ENCODE measurements at regions not wholly inside any gene's neighbourhood (a gene's known extent, or its start where the extent isn't known, plus 50 kb on each side); places are given as distances from the start of the nearest gene placed in this dataset.
"Not testable (repeated sequence)": the region's sequence is repeated elsewhere in the genome, so short reads cannot be mapped to it uniquely, and the experiment has no call there.

DNA sequence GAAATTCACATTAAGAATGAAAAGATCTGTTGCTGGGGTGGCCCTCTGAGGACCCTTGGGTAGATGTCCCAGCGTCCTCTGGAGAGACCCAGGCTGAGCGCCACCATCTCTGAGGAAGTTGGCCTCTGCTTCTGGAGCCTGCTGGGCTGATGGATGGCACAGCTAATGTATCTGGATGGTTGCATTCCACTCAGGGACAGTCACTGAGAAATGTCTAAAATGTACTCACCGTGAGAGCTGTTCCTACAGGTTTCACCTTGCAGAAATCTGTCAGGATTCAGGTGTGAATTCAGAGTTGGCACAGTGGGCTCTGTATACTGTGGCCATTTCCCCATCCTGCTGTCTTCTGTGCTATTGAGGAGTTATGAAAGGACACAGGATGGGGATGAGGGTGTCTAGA, 247.2 kb downstream of the AACS start:
- DNase-seq: peak in 1 of 14 donors; percentile 27

DNA sequence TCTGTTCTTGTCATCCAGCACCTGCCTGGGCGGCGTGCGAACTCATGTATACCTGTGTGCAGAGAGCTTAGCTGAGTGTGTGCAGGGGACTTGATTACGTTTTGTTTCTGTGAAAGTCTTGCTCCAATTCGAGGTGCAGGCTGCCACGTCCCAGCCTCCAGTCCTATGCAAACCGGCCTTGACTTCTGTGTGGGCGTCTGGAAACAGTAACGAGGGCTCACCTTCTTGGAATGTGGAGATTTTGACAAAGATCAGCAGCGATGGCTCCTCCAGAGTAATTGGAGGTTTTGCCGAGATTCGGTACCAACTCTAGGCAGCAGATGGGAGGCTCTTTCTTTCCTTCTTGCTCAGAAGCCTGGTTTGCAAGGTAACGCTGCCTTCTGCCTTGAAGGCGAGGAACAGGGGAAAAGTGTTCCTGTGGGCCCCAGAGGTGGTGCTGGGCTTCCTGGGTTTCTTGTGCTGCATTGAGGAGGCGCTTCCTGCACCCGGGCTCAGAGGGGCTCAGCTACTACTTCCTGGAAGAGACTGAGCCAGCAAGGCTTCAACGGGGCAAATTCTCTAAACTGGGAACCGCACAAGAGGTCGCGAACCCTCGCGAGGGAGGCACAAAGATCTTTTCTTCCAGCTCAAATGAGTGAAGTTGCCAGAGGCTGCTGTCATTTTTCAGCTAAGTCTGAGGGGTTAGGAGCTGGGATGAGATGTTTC, 249.0 kb downstream of the AACS start:
- no peak for DNase-seq

DNA sequence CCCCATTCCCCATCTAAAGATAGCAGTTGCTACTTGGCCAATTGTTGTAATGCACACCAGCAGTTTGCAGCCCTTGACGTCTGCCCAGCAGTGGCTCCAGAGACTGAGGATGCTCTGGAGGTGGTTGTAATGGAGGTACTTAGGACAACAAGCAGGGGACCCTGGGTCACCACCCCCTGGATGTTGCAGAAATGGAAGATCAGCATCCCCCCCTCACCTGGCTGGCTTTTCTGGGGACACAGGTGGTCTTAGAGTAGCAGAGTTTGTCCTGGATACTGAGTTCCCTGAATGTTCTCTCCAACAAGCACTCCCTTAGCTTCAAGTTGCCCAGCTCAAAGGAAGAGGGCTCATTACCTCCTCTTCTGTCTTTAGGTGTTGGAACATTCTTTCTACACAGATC, 250.5 kb downstream of the AACS start:
- no peak for DNase-seq

DNA sequence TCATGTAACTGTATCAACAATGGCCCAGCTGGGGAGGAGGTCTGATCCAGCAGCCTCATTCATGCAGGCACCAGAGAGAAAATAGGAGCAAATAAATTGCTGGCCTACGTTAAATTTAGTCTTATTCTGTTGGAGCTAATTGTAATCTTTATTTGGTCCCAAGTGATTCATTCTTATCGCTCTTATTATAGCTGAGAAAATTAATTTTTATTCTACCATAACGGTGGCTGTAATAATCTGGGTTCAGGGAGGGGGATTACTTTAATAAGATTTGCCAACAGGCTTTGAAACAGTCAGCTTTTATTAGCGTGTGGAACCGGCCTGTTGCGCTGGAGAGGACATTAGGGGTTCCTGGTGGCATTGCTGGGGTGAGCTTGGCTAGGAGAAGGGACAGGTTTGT, 254.9 kb downstream of the AACS start:
- DNase-seq: no peak

DNA sequence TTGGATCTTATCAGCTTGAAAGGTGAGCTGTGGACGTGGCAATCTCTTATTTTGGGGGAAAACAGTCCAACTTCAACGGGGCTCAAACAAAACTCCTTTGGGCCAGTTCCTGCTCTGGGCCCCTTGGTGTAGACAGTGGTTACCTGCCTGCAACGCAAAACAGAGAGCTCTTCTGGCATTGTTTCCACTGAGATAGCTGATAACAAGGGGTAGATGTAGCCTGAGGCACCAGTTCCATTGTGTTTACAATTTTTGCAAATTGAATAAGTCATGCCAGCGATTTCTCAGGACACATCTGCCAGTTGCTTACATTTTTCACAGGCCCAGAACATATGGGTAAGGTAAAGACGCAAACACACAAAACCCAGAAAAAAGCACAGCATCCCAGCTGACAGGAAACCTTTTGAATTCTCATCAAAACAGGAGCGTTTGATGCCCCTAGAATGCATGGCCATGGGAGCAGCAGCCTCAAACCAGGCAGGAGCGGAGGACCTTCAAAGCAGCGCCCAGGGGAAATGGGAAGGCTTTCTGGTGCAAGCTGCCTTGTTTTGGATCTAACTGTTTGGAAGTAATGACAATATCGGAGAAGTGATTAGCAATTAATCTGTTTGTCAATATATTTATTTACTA, 259.7 kb downstream of the AACS start:
- no peak for DNase-seq

DNA sequence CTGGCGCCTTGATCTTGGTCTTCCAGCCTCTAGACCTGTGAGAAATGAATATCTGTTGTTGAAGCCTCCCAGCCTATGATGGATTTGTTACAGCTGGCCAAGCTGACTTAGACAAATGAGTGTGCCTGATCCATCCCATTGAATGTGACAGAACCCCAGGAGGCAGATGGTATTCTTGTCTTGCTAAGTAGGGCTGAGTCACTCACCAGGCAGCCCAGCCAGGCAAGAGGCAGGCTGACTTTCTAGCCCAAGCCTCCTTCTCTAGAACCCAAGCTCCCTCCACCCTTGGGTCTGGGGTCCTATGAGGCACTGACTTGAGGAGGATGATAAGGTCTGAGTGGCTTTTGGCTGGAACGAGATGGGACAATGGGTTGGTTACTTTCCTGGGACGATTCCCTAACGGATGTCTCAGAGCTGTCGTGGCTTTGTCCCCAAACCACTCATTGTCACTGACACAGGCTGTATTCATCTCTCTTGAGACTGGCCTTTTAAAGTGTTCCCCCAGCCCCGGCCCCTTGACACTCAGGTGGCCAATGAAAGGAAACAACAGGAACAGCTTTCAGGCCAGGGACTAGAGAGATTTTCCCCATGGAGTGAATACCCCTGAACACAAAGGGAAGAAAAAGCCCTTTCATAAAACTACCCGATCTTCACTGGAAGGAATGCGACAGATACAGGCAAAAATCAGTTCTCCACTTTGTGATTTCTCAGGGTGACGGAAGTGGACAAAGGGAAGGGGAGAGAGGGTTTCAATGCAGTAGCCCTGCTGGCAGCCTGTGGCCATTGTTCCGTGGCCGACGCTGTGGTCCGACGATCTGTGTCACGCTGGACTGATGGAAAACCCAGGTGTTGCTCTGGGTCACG, 264.2 kb downstream of the AACS start:
- peak in 1 of 14 donors; percentile 32 for DNase-seq

DNA sequence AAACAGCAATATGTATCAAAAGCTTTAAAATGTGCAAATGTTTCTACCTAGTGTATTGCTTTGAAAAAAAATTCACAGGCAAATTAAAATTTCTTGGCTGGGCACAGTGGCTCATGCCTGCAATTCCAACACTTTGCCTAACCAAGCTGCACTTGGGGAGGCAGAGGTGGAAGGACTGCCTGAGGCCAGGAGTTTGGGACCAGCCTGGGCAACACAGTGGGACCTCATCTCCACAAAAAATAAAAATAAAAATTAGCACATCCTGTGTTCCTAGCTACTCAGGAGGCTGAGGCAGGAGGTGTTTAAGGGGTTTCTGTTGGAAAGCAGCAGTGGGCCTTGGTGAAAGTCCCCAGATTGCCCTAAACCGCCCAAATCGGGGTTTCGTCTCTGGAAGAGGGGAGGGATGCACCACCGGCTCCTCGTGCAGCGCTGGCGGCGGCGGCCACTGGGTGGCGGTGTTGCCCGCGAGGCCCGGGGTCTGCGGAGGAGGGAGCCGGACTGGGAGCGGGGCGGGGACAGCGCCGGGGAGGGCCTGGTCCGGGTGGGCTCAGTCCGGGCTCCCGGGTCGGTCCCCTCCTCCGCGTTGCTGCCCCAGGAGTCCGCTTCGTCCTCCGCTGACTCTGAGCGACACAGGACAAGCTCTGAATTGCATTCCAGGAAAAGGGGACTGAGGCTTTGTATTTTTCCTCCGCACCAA, 265.6 kb downstream of the AACS start:
- peak in 12 of 14 donors; percentile 13 to 80 (median 48) for DNase-seq

DNA sequence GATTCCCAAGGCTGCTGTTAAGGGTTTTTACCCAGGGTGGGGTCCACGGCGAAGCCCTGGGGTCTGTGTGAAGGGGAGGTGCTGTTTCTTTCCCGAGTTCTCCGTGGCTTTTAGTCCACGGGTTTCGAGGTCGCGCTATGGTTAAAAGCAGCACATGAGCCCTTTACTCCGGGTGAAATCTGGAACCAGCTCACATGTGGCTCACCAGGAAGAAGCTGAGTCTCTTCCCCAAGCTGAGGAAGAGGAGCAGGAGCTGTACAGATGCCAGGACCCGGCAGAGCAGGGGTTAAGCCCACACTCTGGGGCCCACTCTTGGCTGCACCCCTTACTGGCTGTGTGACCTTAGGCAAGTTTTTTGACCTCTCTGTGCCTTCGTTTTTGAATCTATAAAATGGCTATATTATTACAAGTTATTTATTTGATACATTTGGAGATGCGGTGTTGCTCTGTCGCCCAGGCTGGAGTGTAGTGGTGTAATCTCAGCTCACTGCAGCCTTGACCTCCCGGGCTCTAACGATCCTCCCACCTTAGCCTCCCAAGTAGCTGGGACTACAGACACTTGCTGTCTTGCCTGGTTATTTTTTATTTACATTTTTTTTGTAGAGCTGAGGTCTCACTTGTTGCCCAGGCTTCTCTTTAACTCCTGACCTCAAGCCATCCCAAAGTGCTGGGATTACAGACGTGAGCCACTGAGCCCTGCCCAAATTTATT, 266.3 kb downstream of the AACS start:
- no peak for DNase-seq

DNA sequence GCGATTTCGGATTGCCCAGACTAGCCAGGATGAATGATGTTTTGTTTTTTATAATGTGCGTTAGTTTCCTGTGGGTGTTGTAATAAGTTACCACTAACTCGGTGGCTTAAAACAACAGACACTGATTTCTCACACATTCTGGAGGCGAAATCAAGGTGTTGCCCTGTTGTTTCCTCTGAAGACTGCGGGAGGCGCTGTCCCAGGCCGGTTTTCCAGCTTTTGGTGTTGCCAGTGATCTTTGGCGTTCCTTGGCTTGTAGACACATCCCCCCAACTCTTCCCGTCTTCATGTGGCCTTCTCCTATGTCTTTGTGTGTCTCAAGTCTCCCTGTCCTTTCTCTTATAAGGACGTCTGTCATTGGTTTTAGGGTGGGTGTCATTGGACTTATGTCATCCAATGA, 267.7 kb downstream of the AACS start:
- DNase-seq: no peak

DNA sequence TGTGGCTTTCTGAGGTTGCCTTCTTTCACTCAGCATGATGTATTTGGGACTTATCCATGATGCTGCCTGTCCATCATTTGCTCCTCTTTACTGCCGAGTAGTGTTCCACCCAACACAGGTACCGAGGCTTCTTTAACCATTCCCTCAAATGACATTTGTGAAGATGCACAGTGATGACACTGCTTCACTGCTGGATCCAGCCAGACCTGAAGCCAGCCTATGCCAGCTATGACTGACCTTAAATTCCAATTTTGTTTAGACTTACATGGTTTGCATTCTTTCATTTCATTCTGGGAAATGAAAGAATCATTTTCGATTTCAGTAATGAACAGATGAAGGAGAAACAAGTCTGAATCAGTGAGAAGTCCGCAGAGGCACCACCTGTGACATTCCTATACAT, 271.0 kb downstream of the AACS start:
- DNase-seq: no peak

DNA sequence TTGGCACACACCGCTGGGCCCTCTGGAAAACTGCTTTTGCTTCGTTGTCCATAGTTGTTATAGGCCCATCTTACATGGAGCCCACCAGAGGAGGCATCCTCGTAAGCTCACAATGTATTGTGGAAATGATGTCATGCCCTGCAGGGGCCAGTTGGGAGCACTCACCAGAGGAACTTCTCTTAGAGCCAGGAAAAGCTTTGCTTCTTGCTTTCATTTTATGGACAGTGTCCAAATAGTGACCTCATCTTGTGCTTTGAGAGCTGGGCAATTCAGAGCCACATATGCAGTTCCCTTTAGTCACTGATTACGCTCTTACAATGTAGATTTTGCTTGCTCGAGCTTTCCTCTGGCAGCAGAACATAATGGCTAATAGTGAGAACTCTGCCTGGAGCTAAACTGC, 275.6 kb downstream of the AACS start:
- DNase-seq: peak in 6 of 14 donors; percentile 2 to 36 (median 13)

DNA sequence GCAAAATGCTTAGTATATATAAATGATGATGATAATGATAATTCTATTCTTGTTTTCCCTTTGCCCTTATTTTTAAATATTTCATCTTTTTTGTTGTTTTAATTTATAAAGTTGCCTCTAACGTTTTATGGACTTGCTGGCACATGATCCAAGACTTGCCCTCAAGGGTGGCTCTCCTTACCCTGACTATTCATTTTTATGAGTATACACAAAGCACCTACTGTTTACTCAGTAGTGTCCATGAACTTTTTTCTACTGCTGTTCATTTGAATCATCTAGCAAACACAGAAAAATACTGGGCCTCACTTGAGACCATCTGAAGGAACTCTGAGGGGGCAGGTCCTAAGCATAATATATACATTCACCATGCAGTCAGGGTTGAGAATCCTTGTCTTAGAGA, 276.2 kb downstream of the AACS start:
- no peak for DNase-seq

DNA sequence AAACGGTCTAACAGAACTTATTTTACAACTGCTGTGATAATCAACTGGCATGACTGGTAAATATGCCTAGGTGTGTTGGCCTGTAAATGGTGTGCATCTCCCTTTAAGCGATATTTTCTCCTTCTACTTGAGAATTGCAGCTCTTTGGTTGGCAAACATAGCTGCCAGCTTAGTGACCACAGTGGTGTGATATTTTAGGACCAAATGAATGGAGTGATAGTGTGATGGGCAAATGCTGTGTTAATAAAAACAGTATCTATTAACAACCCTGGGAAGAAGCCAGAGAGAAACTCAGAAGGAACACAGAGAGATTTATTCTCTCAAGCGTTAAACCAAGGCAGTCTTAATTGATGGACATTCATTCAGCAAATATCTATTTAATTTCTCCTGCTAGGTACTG, 278.4 kb downstream of the AACS start:
- DNase-seq: no peak

DNA sequence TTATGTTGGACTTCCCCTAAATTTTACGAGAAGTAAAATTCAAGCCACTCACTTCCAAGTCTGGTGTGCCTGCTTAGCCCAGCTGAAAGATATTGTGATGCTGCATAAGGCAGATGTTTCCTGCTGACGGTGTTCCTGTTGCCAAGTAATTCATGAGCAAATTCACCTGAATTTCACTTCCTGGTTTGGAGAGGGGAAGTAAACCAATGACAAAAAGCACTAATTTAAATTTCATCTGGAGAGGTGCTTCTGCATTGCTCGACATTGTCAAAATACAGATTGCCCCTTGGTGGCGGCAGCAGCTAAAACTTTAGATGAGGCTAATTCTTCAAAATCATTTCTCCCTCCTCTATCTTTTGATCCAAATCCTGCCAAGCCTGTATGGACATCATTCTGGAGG, 281.1 kb downstream of the AACS start:
- peak in 1 of 14 donors; percentile 9 for DNase-seq

DNA sequence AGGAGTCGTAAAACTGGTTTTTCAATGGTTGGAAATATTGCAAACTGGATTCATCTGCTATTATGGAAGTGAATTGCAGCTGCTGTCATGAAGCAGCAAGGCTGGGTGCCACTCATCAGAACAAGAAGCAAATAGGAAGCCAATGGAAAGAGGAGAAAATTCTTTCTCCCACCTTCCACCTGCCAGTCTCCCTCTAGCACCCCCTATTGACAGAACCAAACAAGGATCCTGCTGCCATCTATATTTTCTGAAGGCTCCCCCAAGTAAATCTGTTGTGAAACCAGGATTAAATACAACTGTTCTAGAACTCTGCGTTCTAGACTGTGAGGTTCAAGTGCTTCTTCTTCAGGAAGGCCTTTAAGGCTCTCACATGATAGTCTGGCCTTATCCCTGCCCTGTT, 286.6 kb downstream of the AACS start:
- no peak for DNase-seq

DNA sequence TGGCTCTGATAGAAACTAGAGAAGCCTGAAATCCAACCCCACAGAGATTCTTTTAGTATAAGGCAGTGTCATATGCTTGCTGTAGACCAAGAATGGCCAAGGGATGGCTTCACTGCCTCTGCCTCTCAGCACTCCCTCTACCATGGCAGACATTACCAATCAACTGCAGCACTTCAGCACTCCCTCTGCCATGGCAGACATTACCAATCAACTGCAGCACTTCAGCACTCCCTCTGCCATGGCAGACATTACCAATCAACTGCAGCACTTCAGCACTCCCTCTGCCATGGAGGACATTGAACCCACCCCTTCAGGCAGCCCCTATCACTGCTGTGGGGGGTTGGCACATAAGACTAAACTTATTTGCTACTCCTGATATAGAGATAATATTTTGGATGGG, 287.8 kb downstream of the AACS start:
- DNase-seq: not testable (repeated sequence)

DNA sequence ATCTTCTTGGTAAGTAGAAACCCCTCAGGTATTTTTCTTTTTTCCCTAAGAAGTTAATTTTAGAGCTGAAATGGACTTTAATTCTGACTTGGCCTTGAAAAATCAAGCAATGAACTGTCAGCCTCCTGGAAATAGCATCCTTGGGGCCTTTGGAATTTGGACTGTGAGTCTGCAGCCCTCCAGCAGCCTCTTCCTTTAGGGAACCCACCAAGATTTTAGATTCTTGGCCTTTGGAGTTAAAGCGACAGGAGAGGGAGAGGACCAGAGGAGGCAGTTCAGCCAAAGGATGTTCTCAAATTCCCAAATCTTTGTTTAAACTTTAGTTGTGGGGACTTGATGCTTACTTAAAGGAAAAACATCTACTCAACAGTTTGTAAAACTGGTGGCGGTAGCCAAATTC, 288.6 kb downstream of the AACS start:
- DNase-seq: no peak

DNA sequence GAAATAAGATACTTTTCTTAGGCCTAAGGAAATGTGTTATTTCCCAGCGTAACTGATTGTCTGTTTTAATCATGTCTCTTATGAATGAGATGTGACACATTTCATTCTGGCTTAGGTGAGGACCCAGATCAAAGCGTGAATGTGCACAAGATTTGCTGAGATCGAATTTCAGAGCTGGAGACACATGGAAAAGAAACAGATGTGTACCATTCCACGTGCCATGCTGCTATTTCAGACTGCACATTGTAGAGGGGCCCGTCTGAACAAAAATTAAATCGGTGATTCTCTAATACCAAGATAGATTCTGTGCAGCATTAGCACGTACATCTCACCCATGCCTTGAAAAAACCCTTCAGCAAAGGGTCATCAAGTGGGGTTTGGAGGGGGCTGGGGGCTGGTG, 290.4 kb downstream of the AACS start:
- DNase-seq: no peak

DNA sequence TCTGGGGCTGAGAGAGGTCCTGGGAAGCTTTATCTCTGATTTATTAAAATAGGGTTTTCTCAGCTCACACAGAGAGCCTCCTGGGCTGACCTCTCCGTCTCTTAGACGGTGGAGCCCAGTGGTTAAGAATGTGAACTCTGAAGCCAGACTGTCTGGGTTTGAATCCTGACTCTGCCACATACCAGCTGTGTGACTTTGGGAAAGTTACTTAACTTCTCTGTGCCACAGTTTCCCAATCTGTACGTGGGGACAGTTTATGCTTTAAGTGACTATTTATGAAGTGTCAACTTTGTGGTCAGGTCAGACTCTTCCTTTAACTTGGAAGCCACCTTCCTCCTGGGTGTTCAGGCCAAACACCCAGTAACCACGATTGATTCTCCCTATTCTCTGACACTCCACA, 290.9 kb downstream of the AACS start:
- no peak for DNase-seq

DNA sequence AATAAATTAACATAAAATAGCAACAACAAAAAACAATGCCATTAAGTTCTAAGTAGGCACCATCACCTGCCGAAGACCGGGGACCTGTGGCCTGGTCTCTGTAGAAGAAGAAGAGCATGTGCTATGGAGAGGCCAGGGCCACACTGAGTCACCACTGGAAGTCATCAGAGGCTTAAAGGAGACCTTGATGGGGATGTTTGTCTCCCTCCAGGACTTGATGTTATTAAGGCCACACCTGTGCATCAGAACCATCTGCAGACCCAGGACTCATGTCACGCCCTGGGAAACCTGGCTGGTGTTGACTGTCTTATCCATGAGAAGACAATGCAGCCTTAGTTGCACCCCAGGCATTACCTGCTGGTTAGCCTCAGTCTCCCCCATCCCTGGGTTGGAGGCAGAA, 292.3 kb downstream of the AACS start:
- no peak for DNase-seq

DNA sequence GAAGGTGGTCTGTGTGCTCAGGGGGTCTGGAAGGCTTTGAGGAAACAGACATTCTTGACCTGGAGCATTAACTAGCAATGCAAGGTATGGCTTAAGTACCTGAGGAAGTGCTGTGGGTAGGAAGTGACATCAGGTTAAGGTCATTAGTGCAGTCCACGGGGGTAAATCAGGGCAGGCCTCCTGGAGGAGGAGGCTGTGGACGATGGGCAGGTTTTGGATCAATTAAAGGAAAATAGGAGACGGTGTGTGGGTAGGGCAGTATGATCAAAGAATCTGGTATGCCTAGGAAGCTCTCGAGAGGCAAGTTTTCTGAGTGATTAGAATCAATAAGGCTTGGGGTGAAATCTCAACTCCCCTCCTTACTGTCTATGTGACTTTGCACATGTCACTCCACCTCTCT, 295.3 kb downstream of the AACS start:
- no peak for DNase-seq

DNA sequence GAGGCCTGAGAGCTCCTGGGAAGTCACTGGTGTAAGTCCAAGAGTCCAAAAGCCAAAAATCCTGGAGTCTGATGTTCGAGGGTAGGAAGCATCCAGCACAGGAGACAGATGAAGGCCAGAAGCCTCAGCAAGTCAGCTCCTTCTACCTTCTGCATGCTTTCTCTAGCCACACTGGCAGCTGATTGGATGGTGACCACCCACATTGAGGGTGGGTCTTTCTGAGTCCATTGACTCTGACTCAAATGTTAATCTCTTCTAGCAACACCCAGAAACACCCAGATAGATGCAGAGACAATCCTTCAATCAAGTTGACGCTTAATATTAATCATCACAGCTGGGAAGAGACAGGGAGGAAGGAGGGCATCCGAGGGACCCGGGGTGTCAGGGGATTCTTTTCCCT, 305.8 kb downstream of the AACS start:
- no peak for DNase-seq

Data from C1 segment of cervical spinal cord (tissue), 14 donors.